ENCODE measurements at regions not wholly inside any gene's neighbourhood (a gene's known extent, or its start where the extent isn't known, plus 50 kb on each side); places are given as distances from the start of the nearest gene placed in this dataset.
"Not testable (repeated sequence)": the region's sequence is repeated elsewhere in the genome, so short reads cannot be mapped to it uniquely, and the experiment has no call there.

- intact Hi-C loops (cut with DNase I) = no loop called here
- DNase-seq (ENCODE audit: low spot score) = no peak
- ATAC-seq = no peak
These were observed 86.3 kb upstream of the BMP2K start for GRCh38 chr4:78689700-78690323.

GRCh38 chr4:78691334-78691754 lies 84.8 kb upstream of the BMP2K start:
- DNase-seq (ENCODE audit: low spot score) (no peak), ATAC-seq (no peak)
- intact Hi-C loops (cut with DNase I) = no loop called here

GRCh38 chr4:78691971-78692821 lies 84.0 kb upstream of the BMP2K start:
- ATAC-seq (peak; percentile 68), DNase-seq (ENCODE audit: low spot score) (no peak)
- intact Hi-C loops (cut with DNase I) = no loop called here

- intact Hi-C loops (cut with DNase I) = no loop called here
- no peak for ATAC-seq
- DNase-seq (ENCODE audit: low spot score) = no peak
These were observed 83.4 kb upstream of the BMP2K start for GRCh38 chr4:78692822-78693170.

GRCh38 chr4:78693777-78694456 lies 82.2 kb upstream of the BMP2K start:
- DNase-seq (ENCODE audit: low spot score) (no peak), ATAC-seq (peak; percentile 60)
- intact Hi-C loops (cut with DNase I) = no loop called here

- intact Hi-C loops (cut with DNase I) = no loop called here
- ATAC-seq (no peak), DNase-seq (ENCODE audit: low spot score) (no peak)
These were observed 81.7 kb upstream of the BMP2K start for GRCh38 chr4:78694457-78694787.

GRCh38 chr4:78695910-78696309 lies 80.2 kb upstream of the BMP2K start:
- no peak for ATAC-seq
- intact Hi-C loops (cut with DNase I) = no loop called here

GRCh38 chr4:78703079-78703478 lies 73.1 kb upstream of the BMP2K start:
- ATAC-seq (no peak), DNase-seq (ENCODE audit: low spot score) (no peak)
- intact Hi-C loops (cut with DNase I) = no loop called here

More at GRCh38 chr4:78695910-78696309, 80.2 kb upstream of the BMP2K start:
- no peak for DNase-seq (ENCODE audit: low spot score)

GRCh38 chr4:78704317-78704716 lies 71.8 kb upstream of the BMP2K start:
- intact Hi-C loops (cut with DNase I) = no loop called here
- DNase-seq (ENCODE audit: low spot score) = no peak
- no peak for ATAC-seq

GRCh38 chr4:78704981-78705683 lies 71.0 kb upstream of the BMP2K start:
- DNase-seq (ENCODE audit: low spot score) = no peak
- no peak for ATAC-seq
- intact Hi-C loops (cut with DNase I) = no loop called here

GRCh38 chr4:78706302-78706701 lies 69.8 kb upstream of the BMP2K start:
- DNase-seq (ENCODE audit: low spot score) (no peak), ATAC-seq (no peak)
- intact Hi-C loops (cut with DNase I) = no loop called here

GRCh38 chr4:78707268-78707667 lies 68.9 kb upstream of the BMP2K start:
- no peak for DNase-seq (ENCODE audit: low spot score)
- ATAC-seq = peak; percentile 69
- intact Hi-C loops (cut with DNase I) = no loop called here

- intact Hi-C loops (cut with DNase I) = no loop called here
- ATAC-seq = no peak
- no peak for DNase-seq (ENCODE audit: low spot score)
These were observed 68.4 kb upstream of the BMP2K start for GRCh38 chr4:78707793-78708192.

GRCh38 chr4:78710536-78710935 lies 65.6 kb upstream of the BMP2K start:
- ATAC-seq (no peak), DNase-seq (ENCODE audit: low spot score) (no peak)
- intact Hi-C loops (cut with DNase I) = no loop called here

- DNase-seq (ENCODE audit: low spot score) (no peak), ATAC-seq (no peak)
These were observed 64.5 kb upstream of the BMP2K start for GRCh38 chr4:78711676-78712075.

GRCh38 chr4:78714598-78714997 lies 61.6 kb upstream of the BMP2K start:
- DNase-seq (ENCODE audit: low spot score); intact Hi-C loops (cut with DNase I); ATAC-seq: not testable (repeated sequence)

More at GRCh38 chr4:78711676-78712075, 64.5 kb upstream of the BMP2K start:
- intact Hi-C loops (cut with DNase I) = no loop called here

- intact Hi-C loops (cut with DNase I); DNase-seq (ENCODE audit: low spot score); ATAC-seq: not testable (repeated sequence)
These were observed 60.8 kb upstream of the BMP2K start for GRCh38 chr4:78715372-78715771.

GRCh38 chr4:78717712-78718111 lies 58.4 kb upstream of the BMP2K start:
- ATAC-seq; DNase-seq (ENCODE audit: low spot score); intact Hi-C loops (cut with DNase I): not testable (repeated sequence)

GRCh38 chr4:78720204-78720603 lies 55.9 kb upstream of the BMP2K start:
- intact Hi-C loops (cut with DNase I) = no loop called here
- ATAC-seq = no peak
- no peak for DNase-seq (ENCODE audit: low spot score)

Measured in sciatic nerve (tissue), 2 donors.